ENCODE measurements at regions not wholly inside any gene's neighbourhood (a gene's known extent, or its start where the extent isn't known, plus 50 kb on each side); places are given as distances from the start of the nearest gene placed in this dataset.
A peak's percentile ranks its signal among the peaks of the same experiment; 100 is the strongest.

DNA sequence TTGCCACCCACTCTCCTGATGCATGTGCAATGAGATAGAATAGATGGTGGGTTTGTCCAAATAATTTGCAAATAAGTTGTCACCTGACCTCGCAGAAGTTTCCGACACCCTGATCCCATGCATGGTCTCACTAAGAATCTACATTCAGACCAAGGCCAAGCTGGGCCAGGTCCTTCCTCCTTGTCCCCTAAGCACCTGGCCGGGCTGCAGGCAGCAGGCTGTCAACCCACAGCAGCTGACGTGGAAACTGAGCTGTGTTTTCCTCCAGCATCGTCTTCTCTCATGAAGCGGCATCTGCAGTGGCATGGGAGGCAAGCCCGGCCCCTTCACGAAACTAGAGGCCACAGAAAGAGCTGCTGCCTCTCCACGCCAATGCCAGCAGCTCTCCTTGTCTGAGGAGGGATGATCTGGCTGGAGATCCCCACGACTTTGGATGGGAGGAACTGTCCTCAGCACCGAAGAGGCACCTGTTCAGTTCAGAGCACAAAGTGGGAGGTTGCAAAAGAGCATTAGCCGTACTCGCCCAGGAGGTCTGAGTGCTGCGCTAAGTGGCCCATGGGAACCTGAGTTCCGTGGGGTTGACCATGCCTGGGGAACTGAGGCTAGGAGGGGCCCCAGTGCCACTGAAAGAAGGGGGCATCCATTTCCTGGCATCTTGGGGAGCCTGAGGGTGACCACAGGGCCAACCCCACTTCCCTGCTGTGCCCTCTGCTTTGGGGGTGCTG is 110.5 kb upstream of the INSIG1 start:
- DNase-seq (ENCODE audit: low spot score in 2 of 2, unreplicated experiment in 2 of 2): no peak
- no peak overlapping the region for H3K4me3 Mint-ChIP-seq
- peaks cover 8% of the 10 kb centered on the region for H3K27me3 Mint-ChIP-seq (ENCODE audit: low read depth)
- TF ChIP-seq, protein P1, sequence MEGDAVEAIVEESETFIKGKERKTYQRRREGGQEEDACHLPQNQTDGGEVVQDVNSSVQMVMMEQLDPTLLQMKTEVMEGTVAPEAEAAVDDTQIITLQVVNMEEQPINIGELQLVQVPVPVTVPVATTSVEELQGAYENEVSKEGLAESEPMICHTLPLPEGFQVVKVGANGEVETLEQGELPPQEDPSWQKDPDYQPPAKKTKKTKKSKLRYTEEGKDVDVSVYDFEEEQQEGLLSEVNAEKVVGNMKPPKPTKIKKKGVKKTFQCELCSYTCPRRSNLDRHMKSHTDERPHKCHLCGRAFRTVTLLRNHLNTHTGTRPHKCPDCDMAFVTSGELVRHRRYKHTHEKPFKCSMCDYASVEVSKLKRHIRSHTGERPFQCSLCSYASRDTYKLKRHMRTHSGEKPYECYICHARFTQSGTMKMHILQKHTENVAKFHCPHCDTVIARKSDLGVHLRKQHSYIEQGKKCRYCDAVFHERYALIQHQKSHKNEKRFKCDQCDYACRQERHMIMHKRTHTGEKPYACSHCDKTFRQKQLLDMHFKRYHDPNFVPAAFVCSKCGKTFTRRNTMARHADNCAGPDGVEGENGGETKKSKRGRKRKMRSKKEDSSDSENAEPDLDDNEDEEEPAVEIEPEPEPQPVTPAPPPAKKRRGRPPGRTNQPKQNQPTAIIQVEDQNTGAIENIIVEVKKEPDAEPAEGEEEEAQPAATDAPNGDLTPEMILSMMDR (IDR thresholded peaks at IDR 0.05; ENCODE audit: unreplicated experiment): no peak
- H3K36me3 Mint-ChIP-seq: peaks cover 8% of the 10 kb centered on the region
- H3K27ac Mint-ChIP-seq: no peak overlapping the region
- peaks cover 42% of the 10 kb centered on the region for H3K9me3 Mint-ChIP-seq
- peaks cover 5% of the 10 kb centered on the region for H3K4me1 Mint-ChIP-seq

DNA sequence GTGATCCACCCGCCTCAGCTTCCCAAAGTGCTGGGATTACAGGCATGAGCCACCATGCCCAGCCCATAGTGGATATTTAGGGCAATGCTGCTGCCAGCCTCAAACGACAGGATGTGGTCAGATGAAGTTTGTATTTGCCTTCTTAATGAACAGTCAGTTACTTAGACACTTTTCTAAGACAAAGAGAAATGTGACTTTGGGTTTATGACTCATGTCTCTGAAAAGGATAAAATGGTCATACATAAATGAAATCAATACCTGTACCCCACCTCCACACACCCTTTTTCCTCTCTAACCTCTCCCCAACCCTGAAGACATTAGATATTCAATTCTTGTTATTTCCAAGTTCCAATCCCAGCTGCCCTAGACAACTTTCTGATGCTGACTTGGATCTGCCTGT is 109.3 kb upstream of the INSIG1 start:
- DNase-seq (ENCODE audit: low spot score in 2 of 2, unreplicated experiment in 2 of 2): no peak
- Mint-ChIP-seq H3K4me1 (peaks cover 5% of the 10 kb centered on the region), H3K27ac (no peak overlapping the region), H3K9me3 (peaks cover 37% of the 10 kb centered on the region), H3K36me3 (peaks cover 12% of the 10 kb centered on the region), H3K4me3 (no peak overlapping the region), H3K27me3 (ENCODE audit: low read depth) (peaks cover 12% of the 10 kb centered on the region)
- TF ChIP-seq, protein P1 (IDR thresholded peaks at IDR 0.05; ENCODE audit: unreplicated experiment): no peak

DNA sequence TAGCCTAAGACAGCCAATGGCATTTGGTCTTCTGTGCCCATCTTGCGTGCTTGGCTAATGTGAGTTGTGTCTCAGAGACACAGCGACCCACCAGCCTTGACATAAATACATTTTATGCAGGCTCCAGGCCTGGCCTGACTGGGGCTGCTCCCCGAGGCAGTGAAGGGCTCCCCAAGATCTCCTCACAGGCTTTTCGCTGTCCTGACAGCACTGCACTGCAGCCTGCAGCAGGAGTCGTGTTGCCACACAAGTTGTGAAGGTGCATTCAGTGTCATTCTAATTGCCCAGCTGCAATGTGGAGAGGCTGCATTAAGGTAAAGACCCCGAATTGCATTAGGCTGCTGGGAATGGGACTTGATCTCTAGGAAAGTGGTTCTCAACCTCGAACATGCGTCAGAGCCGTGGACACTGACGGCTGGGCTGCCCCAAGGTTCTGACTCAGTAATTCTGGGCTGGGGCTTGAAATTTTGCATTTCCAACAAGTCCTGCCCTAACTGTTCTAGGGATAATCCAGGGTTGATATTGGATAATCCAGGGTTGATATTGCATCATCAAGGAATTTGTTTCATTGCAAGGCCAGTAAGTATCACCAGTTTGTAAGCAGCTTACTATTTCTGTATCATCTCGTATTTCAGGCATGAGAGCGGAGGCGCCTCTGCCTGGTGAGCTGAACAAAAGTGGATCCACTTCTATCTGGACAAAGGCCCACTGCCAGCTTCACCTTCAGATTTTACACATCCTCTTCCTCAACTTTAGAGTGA is 108.7 kb upstream of the INSIG1 start:
- no peak overlapping the region for H3K27ac Mint-ChIP-seq
- peaks cover 12% of the 10 kb centered on the region for H3K27me3 Mint-ChIP-seq (ENCODE audit: low read depth)
- TF ChIP-seq, protein P1 (IDR thresholded peaks at IDR 0.05; ENCODE audit: unreplicated experiment): no peak
- peaks cover 12% of the 10 kb centered on the region for H3K36me3 Mint-ChIP-seq
- H3K9me3 Mint-ChIP-seq: peaks cover 30% of the 10 kb centered on the region
- DNase-seq (ENCODE audit: low spot score in 2 of 2, unreplicated experiment in 2 of 2): no peak
- H3K4me1 Mint-ChIP-seq: peaks cover 5% of the 10 kb centered on the region
- H3K4me3 Mint-ChIP-seq: no peak overlapping the region

DNA sequence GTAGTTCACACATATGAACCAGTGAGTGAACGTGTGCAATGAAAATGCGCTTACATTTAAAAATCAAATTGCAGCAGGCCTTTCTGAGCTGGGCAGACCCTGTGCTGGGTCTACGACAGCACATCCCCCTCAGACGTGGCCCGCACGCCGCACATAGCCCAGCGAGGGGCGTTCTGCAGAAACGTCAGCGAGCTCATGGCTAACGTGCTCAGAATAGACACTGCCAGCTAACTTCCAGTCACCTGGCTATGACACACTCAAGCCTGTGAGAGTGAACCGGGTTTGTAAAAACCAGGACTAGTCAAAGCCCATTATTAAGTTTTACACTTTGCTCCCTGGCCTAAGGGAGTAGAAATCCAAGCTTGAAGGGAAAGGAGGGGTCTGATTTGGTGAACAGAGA is 108.1 kb upstream of the INSIG1 start:
- Mint-ChIP-seq H3K4me1 (peaks cover 5% of the 10 kb centered on the region), H3K36me3 (peaks cover 12% of the 10 kb centered on the region), H3K27ac (no peak overlapping the region), H3K27me3 (ENCODE audit: low read depth) (peaks cover 12% of the 10 kb centered on the region), H3K4me3 (no peak overlapping the region), H3K9me3 (peaks cover 27% of the 10 kb centered on the region)
- TF ChIP-seq, protein P1 (IDR thresholded peaks at IDR 0.05; ENCODE audit: unreplicated experiment): no peak
- no peak for DNase-seq (ENCODE audit: low spot score in 2 of 2, unreplicated experiment in 2 of 2)

DNA sequence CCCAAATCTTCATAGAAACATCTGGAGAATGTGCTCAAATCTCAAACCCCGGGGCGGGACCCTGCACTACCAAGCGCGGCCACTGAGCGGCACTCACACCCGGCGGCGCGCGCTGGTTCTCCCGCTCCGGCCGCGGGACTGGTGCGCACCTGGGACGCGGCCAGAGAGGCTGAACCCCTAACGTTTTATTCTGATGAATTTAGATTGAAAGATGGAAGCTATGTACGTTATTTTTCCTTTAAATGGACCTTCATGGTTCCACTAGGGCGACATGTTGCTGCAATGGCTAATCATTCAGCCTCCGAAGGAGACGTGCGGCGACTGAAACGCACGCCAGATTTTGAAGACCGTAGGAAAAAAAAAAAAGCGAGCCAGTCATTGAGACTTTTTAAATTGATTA is 107.0 kb upstream of the INSIG1 start:
- Mint-ChIP-seq H3K27me3 (ENCODE audit: low read depth) (peaks cover 12% of the 10 kb centered on the region), H3K36me3 (peaks cover 5% of the 10 kb centered on the region), H3K4me3 (peak overlapping the region; percentile 30), H3K27ac (no peak overlapping the region), H3K4me1 (peaks cover 5% of the 10 kb centered on the region), H3K9me3 (peaks cover 18% of the 10 kb centered on the region)
- TF ChIP-seq, protein P1 (IDR thresholded peaks at IDR 0.05; ENCODE audit: unreplicated experiment): peak; percentile 93
- peak; percentile 57 to 90 for DNase-seq (ENCODE audit: low spot score in 2 of 2, unreplicated experiment in 2 of 2)
